NCI-H146 treated with DMSO at 0.1 percent for 48 hours (cell line): ENCODE measurements at regions not wholly inside any gene's neighbourhood (a gene's known extent, or its start where the extent isn't known, plus 50 kb on each side); places are given as distances from the start of the nearest gene placed in this dataset.
A peak's percentile ranks its signal among the peaks of the same experiment; 100 is the strongest.

Experiments
- DNase-seq: peaks from one replicate; lab custom pipeline; 2025; ENCODE audit not compliant: unreplicated experiment; lab: John Stamatoyannopoulos, UW

DNA sequence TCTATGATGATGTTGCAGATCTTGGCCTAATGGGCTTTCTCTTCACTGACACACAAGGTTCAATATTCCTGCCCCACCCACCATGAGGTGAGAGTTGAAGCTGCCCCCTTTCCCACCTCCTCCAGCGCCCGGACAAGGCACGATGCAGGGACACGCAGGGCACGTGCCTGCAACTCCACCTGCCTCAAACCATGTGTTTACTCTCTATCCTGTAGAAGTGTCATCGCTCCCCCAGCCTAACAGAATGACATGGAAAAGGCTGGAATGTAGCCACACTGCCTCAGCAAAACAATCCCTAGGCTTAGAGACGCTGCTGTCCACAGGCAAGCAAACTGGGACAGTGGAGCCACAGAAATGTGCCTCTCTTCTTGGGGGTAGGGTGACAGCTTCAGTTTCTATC is 92.9 kb upstream of the SOD1 start:
- no peak for DNase-seq

GRCh38 chr21:31566064-31566463 is 93.4 kb upstream of the SOD1 start:
- no peak for DNase-seq

DNA sequence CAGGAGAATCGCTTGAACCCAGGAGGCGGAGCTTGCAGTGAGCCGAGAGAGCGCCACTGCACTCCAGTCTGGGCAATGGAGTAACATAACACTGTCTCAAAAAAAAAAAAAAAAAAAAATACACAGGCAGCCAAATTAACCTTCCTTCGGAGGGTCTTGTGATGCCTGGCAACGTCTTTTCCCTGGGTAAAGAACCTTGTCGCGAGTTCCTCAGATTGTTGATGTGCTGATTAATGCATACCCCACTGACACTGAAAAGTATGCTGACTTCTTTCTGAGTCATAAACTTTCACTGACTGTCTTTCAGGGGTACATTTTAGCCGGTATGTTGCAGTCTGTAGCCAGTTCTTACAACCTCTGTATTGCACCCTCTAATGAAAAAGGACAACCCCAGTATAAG is 95.1 kb upstream of the SOD1 start:
- no peak for DNase-seq

DNA sequence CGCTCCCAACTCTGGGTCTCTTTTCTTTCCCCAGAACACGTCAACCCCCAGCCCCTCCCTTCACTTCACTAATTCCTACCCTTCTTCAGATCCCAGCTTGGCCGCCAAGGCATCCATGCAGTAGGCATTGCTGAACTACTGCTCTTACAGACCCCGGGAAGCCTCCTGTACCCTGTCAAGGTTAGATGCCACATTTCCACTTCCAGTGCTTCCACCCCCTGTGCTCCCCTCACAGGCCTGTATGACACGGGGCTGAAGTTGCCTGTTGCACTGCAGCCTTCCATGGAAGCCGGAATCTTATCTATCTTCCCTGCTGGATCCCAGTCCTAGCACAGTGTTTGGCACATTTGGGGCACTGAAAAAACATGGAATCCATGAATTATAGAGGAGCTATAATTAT is 99.0 kb upstream of the SOD1 start:
- DNase-seq, result no peak

DNA sequence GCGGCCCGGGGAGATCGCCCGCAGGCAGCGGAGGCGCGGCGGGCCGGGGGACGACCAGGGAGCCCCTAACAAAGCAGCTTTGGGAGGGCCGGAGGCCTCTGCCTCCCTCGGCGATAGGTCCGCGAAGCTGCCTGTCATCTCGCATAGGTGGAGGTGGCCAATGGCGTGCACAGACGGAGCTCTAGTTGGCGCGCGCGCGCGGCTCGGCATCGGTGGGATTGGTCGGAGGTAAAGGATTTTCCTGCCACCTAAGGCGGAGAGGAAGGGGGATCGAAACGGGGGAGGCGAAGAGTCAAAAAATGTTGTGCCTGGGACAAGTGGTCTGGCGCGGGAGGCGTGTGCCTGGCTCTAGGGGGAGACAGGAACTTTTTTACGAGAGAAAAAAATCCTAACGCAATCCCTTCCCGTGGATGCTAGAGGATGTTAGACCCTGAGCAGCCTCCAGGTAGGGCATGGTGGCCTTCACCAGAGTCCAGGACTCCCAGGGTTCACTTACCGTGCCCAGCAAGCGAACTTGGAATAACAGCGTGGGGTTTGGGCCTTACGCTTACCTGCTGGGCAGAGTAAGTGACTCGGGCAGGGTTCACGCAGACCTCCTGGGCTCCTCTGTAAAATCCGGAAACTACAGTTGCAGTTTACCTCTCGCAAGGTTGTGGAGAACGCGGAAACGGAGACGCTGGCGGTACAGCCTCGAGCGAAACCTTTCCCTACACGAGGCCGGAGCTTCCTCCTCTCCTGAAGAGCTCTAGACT is 99.9 kb upstream of the SOD1 start:
- peak; percentile 85 for DNase-seq

GRCh38 chr21:31558962-31559367 is 100.5 kb upstream of the SOD1 start:
- DNase-seq, result peak; percentile 85

- DNase-seq, result no peak
Measured at GRCh38 chr21:31558189-31558961, 101.1 kb upstream of the SOD1 start.

DNA sequence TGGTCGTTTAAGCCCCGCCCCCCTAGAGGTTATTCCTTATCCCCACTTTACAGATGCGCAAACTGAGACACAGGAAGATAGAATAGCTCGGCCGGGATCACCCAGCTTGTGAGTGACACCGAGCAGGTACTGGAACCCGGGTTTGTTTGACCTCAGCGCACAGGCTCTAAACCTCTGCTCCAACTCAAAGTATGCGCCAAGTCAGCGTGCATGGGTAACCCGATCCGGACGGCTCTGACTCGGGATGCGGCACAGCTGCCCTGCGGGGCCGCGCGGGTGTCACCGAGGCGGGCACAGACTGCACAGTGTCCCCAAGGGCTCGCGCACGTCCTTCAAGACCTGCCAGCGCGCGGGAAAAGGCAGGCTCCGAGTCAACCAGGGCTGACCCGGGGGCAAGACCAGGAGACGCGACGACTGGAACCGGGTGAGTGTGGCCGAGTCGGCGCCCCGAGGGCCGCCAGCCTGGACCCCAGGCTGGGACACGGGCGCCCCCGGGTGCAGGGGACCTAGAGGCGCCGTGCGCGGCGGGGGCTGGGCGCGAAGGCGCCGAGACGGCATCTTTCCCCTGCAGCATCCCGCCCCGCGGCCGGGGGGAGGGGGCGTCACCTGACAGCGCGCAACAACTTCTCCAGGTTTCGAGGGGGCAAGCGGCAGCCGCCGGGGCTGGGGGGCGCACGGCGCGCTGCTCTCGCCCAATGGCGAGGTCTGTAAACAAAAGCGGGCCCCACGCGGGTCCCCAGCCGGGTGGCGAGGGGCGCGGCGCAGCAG is 101.9 kb upstream of the SOD1 start:
- no peak for DNase-seq

DNA sequence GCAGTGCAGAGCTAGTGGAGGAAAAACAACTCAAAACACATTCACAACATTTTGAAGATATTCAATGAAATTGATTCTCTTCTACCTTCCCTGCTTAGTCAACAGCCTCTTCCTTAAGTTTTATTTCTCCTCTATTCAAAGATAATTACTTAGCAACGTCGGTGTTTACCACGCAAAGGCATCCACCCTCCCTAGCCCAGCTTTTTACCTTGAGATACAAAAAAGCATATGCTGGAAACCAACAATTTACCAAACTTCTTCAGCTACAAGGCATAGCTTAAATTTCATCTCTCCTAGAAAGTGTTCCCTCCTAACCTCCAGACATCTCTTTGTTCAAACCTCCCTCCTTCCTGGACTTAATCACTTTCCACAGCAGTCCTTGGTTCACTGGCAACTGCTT is 102.8 kb upstream of the SOD1 start:
- no peak for DNase-seq

DNA sequence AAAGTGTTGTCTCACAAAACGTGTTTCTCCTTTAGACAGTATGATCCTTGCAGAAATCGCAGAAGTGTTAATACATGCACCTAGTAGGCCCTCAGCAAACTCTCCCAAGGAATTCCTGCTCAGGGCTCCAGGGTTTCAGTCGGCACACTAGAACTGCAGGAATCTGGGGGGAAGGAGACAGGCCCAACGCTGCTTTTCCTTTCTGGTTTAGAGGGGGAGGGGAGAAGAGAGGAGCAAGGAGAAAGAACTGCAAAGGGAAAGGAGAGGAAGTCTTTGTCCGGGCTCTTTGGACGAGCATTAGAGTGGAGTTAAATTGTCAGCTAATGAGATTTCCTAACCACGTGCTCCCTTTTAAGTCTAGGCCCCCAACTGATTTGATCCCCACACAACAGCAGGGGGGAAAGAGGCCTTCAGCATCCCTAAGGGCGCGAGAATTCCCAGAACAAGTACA is 103.7 kb upstream of the SOD1 start:
- no peak for DNase-seq

DNA sequence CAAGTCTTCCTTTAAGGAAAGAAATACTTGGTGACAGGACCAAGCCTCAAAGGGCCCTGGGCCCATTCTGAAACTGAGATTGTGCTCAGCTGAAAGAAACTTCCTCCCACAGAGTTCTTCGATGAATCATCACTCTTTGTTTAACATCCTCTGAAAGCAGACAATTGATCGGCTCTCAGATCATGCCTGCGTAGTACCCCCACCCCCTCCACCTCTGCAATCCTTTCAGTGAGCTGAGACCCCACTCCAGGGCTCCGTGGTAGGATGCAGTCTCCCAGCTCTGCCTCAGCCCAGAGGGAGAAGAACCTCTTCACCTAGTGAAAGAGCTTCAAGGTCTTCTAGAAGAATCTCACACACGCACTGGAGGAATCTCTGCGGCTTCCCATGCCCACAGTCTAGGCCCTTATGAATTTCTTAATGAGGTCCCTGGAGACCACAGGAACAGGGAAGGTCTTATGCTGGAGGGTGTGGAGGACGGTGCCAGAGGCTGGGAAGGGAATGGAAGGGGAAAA is 104.9 kb upstream of the SOD1 start:
- DNase-seq, result no peak

DNA sequence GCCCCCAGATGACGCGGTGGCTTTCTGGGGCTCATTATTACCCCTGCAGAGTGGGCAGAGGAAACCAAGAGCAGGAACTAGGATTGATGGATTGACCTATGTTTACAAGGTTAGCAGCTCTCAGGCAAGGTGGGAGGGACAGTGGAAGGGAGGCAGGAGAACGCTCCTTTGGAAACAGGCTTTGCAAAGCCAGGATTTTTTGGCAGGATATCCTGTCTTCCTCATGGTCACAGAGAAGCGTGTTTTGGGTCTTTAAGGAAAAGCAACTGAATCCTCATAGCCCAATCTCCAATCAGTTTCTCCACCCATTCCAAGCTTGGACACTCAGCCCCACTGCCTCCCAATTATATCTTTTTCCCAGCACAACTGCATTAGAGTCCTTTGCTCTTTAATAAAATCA is 105.6 kb upstream of the SOD1 start:
- DNase-seq, result no peak

GRCh38 chr21:31553461-31553860 is 106.0 kb upstream of the SOD1 start:
- DNase-seq, result no peak

GRCh38 chr21:31552826-31553225 is 106.7 kb upstream of the SOD1 start:
- no peak for DNase-seq

DNA sequence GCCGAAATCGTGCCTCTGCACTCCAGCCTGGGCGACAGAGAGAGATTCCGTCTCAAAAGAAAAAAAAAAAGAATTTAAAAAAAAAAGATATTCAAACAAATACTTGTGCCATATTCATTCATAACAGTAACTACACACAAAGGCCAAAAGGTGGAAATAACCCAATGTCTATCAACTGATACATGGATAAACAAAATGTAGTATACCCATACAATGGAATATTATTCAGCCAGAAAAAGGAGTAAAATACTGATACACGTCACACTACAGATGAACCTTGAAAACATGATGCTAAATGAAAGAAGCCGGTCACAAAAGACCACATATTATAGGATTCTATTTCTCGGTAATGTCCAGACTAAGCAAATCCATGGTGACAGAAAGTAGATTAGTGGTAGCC is 109.4 kb upstream of the SOD1 start:
- no peak for DNase-seq

DNA sequence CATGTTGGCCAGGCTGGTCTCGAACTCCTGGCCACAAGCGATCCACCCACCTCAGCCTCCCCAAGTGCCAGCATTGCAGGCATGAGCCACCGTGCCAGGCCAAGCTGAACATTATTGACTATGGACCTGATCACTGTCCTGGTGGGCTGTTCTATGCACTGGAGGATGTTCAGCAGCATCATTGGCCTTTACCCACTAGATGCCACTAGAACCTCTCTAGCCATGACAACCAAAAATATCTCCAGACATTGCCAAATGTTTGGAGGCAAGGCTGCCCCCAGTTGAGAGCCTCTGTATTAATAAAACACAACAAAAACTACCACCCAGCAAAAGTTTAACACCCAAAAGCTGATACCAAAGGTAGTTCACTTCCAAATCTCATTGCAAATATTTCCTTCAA is 110.8 kb upstream of the SOD1 start:
- DNase-seq, result no peak

GRCh38 chr21:31546443-31547170 is 112.9 kb upstream of the SOD1 start:
- DNase-seq, result no peak

DNA sequence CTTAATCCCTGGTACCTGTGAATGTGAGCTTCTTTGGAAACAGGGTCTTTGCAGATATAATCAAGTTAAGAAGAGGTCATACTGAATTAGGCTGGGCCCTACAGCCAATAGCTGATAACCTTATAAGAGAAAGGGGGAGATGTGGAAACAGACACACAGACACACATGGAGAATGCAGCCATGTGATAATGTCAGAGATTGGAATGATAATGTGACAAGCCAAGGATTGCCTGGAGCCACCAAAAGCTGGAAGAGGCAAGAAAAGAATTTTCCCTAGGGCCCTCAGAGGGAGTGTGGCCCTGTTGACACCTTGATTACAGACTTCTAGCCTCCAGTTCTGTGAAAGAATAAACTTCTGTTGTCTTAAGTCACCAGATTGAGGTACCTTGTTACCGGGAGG is 114.5 kb upstream of the SOD1 start:
- no peak for DNase-seq

- DNase-seq, result no peak
Measured at GRCh38 chr21:31543191-31543590, 116.3 kb upstream of the SOD1 start.

- no peak for DNase-seq
Measured at GRCh38 chr21:31538816-31539215, 120.7 kb upstream of the SOD1 start.
